Body of pancreas (tissue), 4 donors: ENCODE measurements at regions not wholly inside any gene's neighbourhood (a gene's known extent, or its start where the extent isn't known, plus 50 kb on each side); places are given as distances from the start of the nearest gene placed in this dataset.

Source experiments
- POLR2A ChIP-seq, 3 donors: fragments of 450-650 bp; IDR thresholded peaks; one replicate each; pipeline ENCODE4 v1.6.1; 2016; ENCODE audit warnings: antibody characterized with exemption in 3 of 3, mild to moderate bottlenecking in 2 of 3
- TF ChIP-seq, protein P1 (sequence below), 7 experiments: fragments of 450-650 bp in 4 of 7; fragments of 200-600 bp in 3 of 7; sonication (generic) in 3 of 7; IDR thresholded peaks; one replicate each; pipeline ENCODE4 v1.5.1; 2016 to 2019; ENCODE audit warnings: antibody characterized with exemption in 7 of 7

DNA sequence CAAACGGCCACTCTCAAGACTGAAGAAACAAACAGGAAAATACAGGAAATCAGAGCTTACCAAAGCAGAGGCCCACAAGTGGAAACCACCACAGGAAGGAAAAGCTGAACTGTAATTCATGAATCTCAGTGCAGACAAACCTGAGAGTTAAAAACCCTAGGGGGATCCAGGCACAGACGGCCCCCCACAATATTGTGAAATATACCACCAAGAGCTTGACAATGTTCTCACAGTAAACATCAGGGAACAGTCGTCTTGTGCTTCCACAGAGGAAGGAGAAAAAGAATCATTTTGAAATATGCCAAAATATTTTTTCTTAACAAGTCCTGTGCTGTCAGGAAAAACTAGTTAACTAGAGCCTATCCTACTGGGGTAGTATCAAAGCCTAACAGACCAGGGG is 68.2 kb upstream of the NRG3 start:
- TF ChIP-seq, protein P1, sequence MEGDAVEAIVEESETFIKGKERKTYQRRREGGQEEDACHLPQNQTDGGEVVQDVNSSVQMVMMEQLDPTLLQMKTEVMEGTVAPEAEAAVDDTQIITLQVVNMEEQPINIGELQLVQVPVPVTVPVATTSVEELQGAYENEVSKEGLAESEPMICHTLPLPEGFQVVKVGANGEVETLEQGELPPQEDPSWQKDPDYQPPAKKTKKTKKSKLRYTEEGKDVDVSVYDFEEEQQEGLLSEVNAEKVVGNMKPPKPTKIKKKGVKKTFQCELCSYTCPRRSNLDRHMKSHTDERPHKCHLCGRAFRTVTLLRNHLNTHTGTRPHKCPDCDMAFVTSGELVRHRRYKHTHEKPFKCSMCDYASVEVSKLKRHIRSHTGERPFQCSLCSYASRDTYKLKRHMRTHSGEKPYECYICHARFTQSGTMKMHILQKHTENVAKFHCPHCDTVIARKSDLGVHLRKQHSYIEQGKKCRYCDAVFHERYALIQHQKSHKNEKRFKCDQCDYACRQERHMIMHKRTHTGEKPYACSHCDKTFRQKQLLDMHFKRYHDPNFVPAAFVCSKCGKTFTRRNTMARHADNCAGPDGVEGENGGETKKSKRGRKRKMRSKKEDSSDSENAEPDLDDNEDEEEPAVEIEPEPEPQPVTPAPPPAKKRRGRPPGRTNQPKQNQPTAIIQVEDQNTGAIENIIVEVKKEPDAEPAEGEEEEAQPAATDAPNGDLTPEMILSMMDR (IDR thresholded peaks at IDR 0.05), result no peak
- TF ChIP-seq POLR2A (IDR thresholded peaks at IDR 0.05), result no peak
